ENCODE measurements at regions not wholly inside any gene's neighbourhood (a gene's known extent, or its start where the extent isn't known, plus 50 kb on each side); places are given as distances from the start of the nearest gene placed in this dataset.

GRCh38 chrX:13891377-13892140, 74.7 kb upstream of the GPM6B start:
- peaks cover 4% of the 10 kb centered on the region for H3K4me1 ChIP-seq
- H3K4me3 ChIP-seq = no peak overlapping the region
- H3K36me3 ChIP-seq = no peaks in the 10 kb centered on the region
- no peak for DNase-seq (ENCODE audit: low spot score in 2 of 2)
- no peaks in the 10 kb centered on the region for H3K9me3 ChIP-seq
- no peaks in the 10 kb centered on the region for H3K27me3 ChIP-seq
- 67% methylated on average over 7 of the region's 7 CpGs for WGBS
- peak overlapping the region; percentile 45 for H3K27ac ChIP-seq
- TF ChIP-seq POLR2AphosphoS5 (IDR thresholded peaks at IDR 0.05) = no peak
- TF ChIP-seq POLR2A (IDR thresholded peaks at IDR 0.05) = no peak
- TF ChIP-seq CTCF (IDR thresholded peaks at IDR 0.05) = no peak
- no peak for TF ChIP-seq EP300 (IDR thresholded peaks at IDR 0.05)

- no peak for TF ChIP-seq POLR2AphosphoS5 (IDR thresholded peaks at IDR 0.05)
- no peak for TF ChIP-seq POLR2A (IDR thresholded peaks at IDR 0.05)
- 44% methylated on average over 3 of the region's 3 CpGs for WGBS
- no peaks in the 10 kb centered on the region for H3K36me3 ChIP-seq
- peaks cover 4% of the 10 kb centered on the region for H3K4me1 ChIP-seq
- H3K27ac ChIP-seq = peak overlapping the region; percentile 45
- no peaks in the 10 kb centered on the region for H3K9me3 ChIP-seq
- H3K27me3 ChIP-seq = no peaks in the 10 kb centered on the region
- no peak for DNase-seq (ENCODE audit: low spot score in 2 of 2)
- no peak overlapping the region for H3K4me3 ChIP-seq
These were observed 73.9 kb upstream of the GPM6B start for GRCh38 chrX:13890806-13891205.

GRCh38 chrX:13888284-13888683, 71.4 kb upstream of the GPM6B start:
- Histone ChIP-seq H3K4me1 (peaks cover 4% of the 10 kb centered on the region), H3K27ac (no peak overlapping the region), H3K4me3 (no peak overlapping the region), H3K36me3 (no peaks in the 10 kb centered on the region), H3K27me3 (no peaks in the 10 kb centered on the region), H3K9me3 (no peaks in the 10 kb centered on the region)
- no peak for TF ChIP-seq CTCF (IDR thresholded peaks at IDR 0.05)
- no peak for TF ChIP-seq EP300 (IDR thresholded peaks at IDR 0.05)
- TF ChIP-seq POLR2A (IDR thresholded peaks at IDR 0.05) = no peak
- TF ChIP-seq POLR2AphosphoS5 (IDR thresholded peaks at IDR 0.05) = no peak
- DNase-seq (ENCODE audit: low spot score in 2 of 2) = no peak
- WGBS = 72% methylated on average over 8 of the region's 8 CpGs

GRCh38 chrX:13885591-13885990, 68.7 kb upstream of the GPM6B start:
- Histone ChIP-seq H3K4me3 (no peak overlapping the region), H3K27ac (no peak overlapping the region), H3K9me3 (no peaks in the 10 kb centered on the region), H3K4me1 (no peaks in the 10 kb centered on the region), H3K36me3 (no peaks in the 10 kb centered on the region), H3K27me3 (no peaks in the 10 kb centered on the region)
- WGBS = 91% methylated on average over 9 of the region's 9 CpGs
- no peak for DNase-seq (ENCODE audit: low spot score in 2 of 2)
- TF ChIP-seq CTCF (IDR thresholded peaks at IDR 0.05) = no peak
- TF ChIP-seq POLR2A (IDR thresholded peaks at IDR 0.05) = no peak
- TF ChIP-seq POLR2AphosphoS5 (IDR thresholded peaks at IDR 0.05) = no peak
- TF ChIP-seq EP300 (IDR thresholded peaks at IDR 0.05) = no peak

GRCh38 chrX:13876652-13877051, 59.8 kb upstream of the GPM6B start:
- no peak for DNase-seq (ENCODE audit: low spot score in 2 of 2)
- no peaks in the 10 kb centered on the region for H3K27me3 ChIP-seq
- no peak overlapping the region for H3K4me3 ChIP-seq
- H3K4me1 ChIP-seq = no peaks in the 10 kb centered on the region
- H3K36me3 ChIP-seq = no peaks in the 10 kb centered on the region
- WGBS = 50% methylated on average over 4 of the region's 4 CpGs
- no peaks in the 10 kb centered on the region for H3K9me3 ChIP-seq
- no peak overlapping the region for H3K27ac ChIP-seq
- TF ChIP-seq CTCF (IDR thresholded peaks at IDR 0.05) = no peak
- TF ChIP-seq POLR2A (IDR thresholded peaks at IDR 0.05) = no peak
- TF ChIP-seq EP300 (IDR thresholded peaks at IDR 0.05) = no peak
- no peak for TF ChIP-seq POLR2AphosphoS5 (IDR thresholded peaks at IDR 0.05)

Measured in suprapubic skin (tissue), 4 donors.